Right atrium auricular region (tissue), 2 donors: ENCODE measurements at regions not wholly inside any gene's neighbourhood (a gene's known extent, or its start where the extent isn't known, plus 50 kb on each side); places are given as distances from the start of the nearest gene placed in this dataset.

Experiments
- DNase-seq: peaks from one replicate; pipeline ENCODE4 v3.0.0-alpha.2; 2019; ENCODE audit warnings: low spot score
- H3K27ac ChIP-seq, 2 donors: fragments of 200-600 bp; sonication (generic); 1 replicate in 1 of 2; 2 replicates in 1 of 2; pipeline ENCODE4 v1.5.1; 2016 to 2019
- H3K27me3 ChIP-seq, 2 donors: fragments of 200-600 bp; sonication (generic); one replicate each; pipeline versions ENCODE4 v1.5.1 to v1.6.0; 2017 to 2019
- H3K36me3 ChIP-seq: fragments of 200-600 bp; sonication (generic); one replicate; pipeline ENCODE4 v1.5.1; 2016
- H3K4me1 ChIP-seq, 2 donors: fragments of 200-600 bp; sonication (generic); one replicate each; pipeline versions ENCODE4 v1.5.1 to v1.6.0; 2017 to 2019
- H3K4me3 ChIP-seq, 2 donors: fragments of 200-600 bp; sonication (generic); 1 replicate in 1 of 2; 2 replicates in 1 of 2; pipeline ENCODE4 v1.5.1; 2017 to 2019; ENCODE audit warnings: mild to moderate bottlenecking in 1 of 2, moderate library complexity in 1 of 2
- H3K9me3 ChIP-seq, 2 donors: fragments of 200-600 bp; sonication (generic); one replicate each; pipeline ENCODE4 v1.5.1; 2019
- TF ChIP-seq, protein P1 (sequence below), 2 donors: fragments of 200-600 bp; sonication (generic); IDR thresholded peaks; one replicate each; pipeline ENCODE4 v1.5.1; 2019; ENCODE audit warnings: antibody characterized with exemption in 2 of 2

DNA sequence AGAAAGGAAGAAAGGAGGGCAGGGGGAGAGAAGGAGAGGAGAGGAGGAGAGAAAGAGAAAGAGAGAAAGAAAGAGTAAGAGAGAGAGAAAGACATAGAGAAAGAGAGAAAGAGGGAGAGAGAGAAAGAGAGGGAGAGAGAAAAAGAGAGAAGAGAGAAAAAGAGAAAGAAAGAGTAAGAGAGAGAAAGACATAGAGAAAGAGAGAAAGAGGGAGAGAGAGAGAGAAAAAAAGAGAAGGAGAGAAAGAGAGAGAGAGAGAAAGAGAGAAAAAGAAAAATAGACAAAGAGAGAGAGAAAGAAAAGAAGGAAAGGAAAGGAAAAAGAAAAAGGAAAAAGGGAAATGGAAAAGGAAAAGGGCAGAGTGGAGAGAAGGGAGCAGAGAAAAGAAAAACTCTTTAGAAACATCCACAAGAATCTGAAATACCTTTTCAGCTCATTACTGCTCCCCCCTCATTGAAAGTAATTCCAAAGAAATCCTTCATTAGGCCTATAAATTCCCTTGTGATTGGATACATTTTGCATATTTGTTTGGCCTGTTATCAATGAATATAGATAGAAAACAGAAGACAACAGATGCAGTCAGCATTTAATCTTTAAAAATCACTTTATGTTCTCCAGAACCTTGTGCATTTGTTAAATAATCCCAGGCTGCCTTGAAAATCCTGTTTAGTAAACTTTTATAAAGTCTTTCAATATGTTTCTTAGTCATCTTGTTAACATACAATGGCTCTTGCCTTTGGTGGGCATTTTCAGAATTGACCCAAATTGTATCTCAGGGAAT is 411.5 kb downstream of the NFIB start:
- Histone ChIP-seq H3K36me3 (no peaks in the 10 kb centered on the region), H3K4me3 (no peak overlapping the region), H3K9me3 (peaks cover 0 to 9% of the 10 kb centered on the region in 2 donors), H3K27me3 (no peaks in the 10 kb centered on the region), H3K4me1 (peaks cover 0 to 26% of the 10 kb centered on the region in 2 donors), H3K27ac (no peak overlapping the region)
- no peak for DNase-seq
- TF ChIP-seq, protein P1, sequence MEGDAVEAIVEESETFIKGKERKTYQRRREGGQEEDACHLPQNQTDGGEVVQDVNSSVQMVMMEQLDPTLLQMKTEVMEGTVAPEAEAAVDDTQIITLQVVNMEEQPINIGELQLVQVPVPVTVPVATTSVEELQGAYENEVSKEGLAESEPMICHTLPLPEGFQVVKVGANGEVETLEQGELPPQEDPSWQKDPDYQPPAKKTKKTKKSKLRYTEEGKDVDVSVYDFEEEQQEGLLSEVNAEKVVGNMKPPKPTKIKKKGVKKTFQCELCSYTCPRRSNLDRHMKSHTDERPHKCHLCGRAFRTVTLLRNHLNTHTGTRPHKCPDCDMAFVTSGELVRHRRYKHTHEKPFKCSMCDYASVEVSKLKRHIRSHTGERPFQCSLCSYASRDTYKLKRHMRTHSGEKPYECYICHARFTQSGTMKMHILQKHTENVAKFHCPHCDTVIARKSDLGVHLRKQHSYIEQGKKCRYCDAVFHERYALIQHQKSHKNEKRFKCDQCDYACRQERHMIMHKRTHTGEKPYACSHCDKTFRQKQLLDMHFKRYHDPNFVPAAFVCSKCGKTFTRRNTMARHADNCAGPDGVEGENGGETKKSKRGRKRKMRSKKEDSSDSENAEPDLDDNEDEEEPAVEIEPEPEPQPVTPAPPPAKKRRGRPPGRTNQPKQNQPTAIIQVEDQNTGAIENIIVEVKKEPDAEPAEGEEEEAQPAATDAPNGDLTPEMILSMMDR (IDR thresholded peaks at IDR 0.05) = no peak

DNA sequence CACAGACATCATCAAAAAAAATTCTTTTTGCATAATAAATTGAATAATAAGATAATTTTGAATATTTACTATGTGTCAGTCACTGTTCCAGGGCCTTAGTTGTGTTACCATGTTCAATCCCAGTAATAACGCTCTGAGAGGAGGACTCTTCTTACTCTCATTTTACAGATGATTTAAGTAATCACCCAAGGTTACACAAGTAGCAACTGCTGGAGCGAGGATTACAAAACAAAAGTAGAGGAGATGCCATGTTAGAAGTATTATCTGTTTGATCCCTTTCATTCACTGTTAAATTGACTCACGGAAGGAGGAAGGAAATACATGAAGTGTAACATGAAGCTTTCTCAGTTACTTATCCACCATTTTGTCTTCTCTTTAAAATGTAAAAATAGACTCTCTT is 412.8 kb downstream of the NFIB start:
- peak overlapping the region in 1 of 2 donors; percentile 18 for H3K27ac ChIP-seq

DNA sequence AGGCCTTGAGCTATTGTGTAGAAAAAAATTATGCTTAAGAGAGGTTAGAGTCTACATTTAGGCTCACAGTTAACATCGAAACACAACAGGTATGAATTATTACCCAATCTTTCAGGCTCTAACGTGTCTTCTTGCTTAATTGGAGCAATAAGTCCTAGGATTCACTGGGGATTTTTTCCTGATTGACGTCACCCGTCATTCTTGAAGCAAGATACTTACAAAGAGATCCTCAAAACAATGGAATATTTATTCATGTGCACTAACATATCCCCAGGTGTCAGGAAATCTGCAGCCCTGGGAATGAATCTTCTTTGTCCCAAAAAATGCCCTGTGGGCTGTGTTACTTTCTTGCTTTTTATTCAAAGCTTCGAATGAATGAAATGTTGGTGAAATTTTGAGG is 413.5 kb downstream of the NFIB start:
- H3K9me3 ChIP-seq = no peaks in the 10 kb centered on the region
- H3K27ac ChIP-seq = peak overlapping the region in 1 of 2 donors; percentile 63
- no peaks in the 10 kb centered on the region for H3K36me3 ChIP-seq
- TF ChIP-seq, protein P1 (IDR thresholded peaks at IDR 0.05) = no peak
- no peak overlapping the region for H3K4me3 ChIP-seq
- no peak for DNase-seq
- peaks cover 0 to 26% of the 10 kb centered on the region in 2 donors for H3K4me1 ChIP-seq
- no peaks in the 10 kb centered on the region for H3K27me3 ChIP-seq

More for the DNA sequence above, 412.8 kb downstream of the NFIB start:
- TF ChIP-seq, protein P1 (IDR thresholded peaks at IDR 0.05) = no peak
- Histone ChIP-seq H3K36me3 (no peaks in the 10 kb centered on the region), H3K9me3 (no peaks in the 10 kb centered on the region), H3K4me1 (peaks cover 0 to 26% of the 10 kb centered on the region in 2 donors), H3K27me3 (no peaks in the 10 kb centered on the region), H3K4me3 (no peak overlapping the region)
- DNase-seq = no peak

DNA sequence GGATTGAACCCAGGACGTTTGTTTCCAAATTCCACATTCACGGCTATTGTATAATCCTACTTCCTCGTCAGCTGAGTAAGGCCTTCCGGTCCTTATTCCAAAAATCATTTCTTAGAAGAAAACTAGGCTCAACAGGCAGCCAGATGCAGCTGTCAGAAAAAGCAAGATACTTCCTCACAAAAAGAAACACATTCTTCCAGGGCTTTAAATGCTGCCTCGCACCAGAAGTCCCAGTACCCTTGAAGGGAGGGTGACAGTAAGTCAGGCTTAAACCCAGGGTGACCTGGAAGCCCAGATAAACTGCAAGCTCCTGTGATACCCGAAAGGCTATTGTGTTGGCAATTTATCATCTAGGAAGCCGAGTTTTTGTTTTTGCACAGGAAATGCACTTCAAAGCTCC is 414.0 kb downstream of the NFIB start:
- no peak for DNase-seq
- Histone ChIP-seq H3K9me3 (no peaks in the 10 kb centered on the region), H3K27ac (peak overlapping the region; percentile 33 to 63), H3K36me3 (no peaks in the 10 kb centered on the region), H3K4me3 (no peak overlapping the region), H3K4me1 (peaks cover 0 to 26% of the 10 kb centered on the region in 2 donors), H3K27me3 (no peaks in the 10 kb centered on the region)
- TF ChIP-seq, protein P1 (IDR thresholded peaks at IDR 0.05) = no peak

DNA sequence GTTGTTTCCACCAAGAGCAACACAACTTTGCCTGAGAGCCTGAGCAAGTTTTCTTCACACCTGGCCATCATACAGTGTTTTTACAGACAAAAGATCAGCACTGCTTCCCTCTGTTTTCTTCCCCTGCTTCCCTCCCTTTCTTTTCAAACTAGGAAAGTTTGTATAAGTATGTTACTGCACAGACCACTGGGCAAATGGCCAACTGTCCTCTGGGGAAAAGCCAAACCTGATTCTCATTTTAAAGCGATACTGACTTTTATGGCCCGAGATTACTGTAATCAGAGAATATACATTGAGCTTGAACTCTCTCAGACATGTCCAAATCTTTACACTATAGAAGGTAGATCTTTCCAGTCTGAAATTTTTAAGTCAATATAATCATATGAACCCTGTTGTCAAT is 415.0 kb downstream of the NFIB start:
- Histone ChIP-seq H3K27me3 (no peaks in the 10 kb centered on the region), H3K4me3 (no peak overlapping the region), H3K36me3 (no peaks in the 10 kb centered on the region), H3K27ac (peak overlapping the region in 1 of 2 donors; percentile 63), H3K4me1 (peaks cover 0 to 26% of the 10 kb centered on the region in 2 donors), H3K9me3 (no peaks in the 10 kb centered on the region)
- no peak for DNase-seq
- TF ChIP-seq, protein P1 (IDR thresholded peaks at IDR 0.05) = no peak
